GM12878 (cell line): ENCODE measurements at regions not wholly inside any gene's neighbourhood (a gene's known extent, or its start where the extent isn't known, plus 50 kb on each side); places are given as distances from the start of the nearest gene placed in this dataset.

ENCODE experiments used
- ATAC-seq: fragments of 200-7000 bp; cut with Tn5 transposase; 3 replicates; pipeline ENCODE4 v1.9.1; 2020; ENCODE audit warnings: mild to moderate bottlenecking, moderate library complexity
- BruUV-seq: library from RNA; stranded (reverse); fragments of 400-500 nt; replicated peaks from 2 replicates; lab custom pipeline; 2021; lab: Mats Ljungman, UMichigan
- CTCF ChIA-PET: fragments of 300-600 bp; sonication (Branson Sonifier 250); formaldehyde crosslinking; extraction: SDS; loops from one replicate; lab custom pipeline; 2021; ENCODE audit warnings: inconsistent platforms; lab: Yijun Ruan, JAX
- POLR2A ChIA-PET: fragments of 350-600 bp; formaldehyde crosslinking; extraction: SDS; loops from one replicate; lab custom pipeline; 2021; ENCODE audit warnings: inconsistent platforms; lab: Charles Lee
- RAD21 ChIA-PET: fragments of 300-600 bp; sonication (Branson Sonifier 250); formaldehyde crosslinking; loops from one replicate; lab custom pipeline; 2023; ENCODE audit warnings: antibody characterized with exemption; ENCODE audit not compliant: unreplicated experiment; lab: Charles Lee
- SMC1A ChIA-PET: fragments of 300-600 bp; sonication (Branson Sonifier 250); formaldehyde crosslinking; loops from one replicate; lab custom pipeline; 2023; ENCODE audit not compliant: unreplicated experiment, uncharacterized antibody; lab: Charles Lee
- DNase-seq: peaks from one replicate; pipeline ENCODE4 v3.0.0-alpha.2; 2011; ENCODE audit warnings: low read depth, low spot score
- FAIRE-seq: peaks from 3 replicates; lab custom pipeline; 2011; peaks lifted over from hg19 to GRCh38; lab: Jason Lieb, UNC
- H2AFZ ChIP-seq: 2 replicates; pipeline ENCODE4 v1.6.0; 2011; ENCODE audit warnings: low read depth, low read length, control low read depth; ENCODE audit not compliant: control insufficient read depth
- H3K27ac ChIP-seq: 2 replicates; pipeline ENCODE4 v1.5.1; 2011; ENCODE audit warnings: control low read depth; ENCODE audit not compliant: control insufficient read depth, insufficient read depth
- H3K27me3 ChIP-seq, 2 experiments: replicated peaks in 1 of 2; 2 replicates each; pipeline versions ENCODE4 v1.6.0 to v1.6.1; 2011; ENCODE audit warnings: low read length in 1 of 2; ENCODE audit not compliant: control insufficient read depth in 2 of 2, insufficient read depth in 2 of 2
- H3K36me3 ChIP-seq, 2 experiments: 2 replicates each; pipeline ENCODE4 v1.5.1; 2011; ENCODE audit warnings: low read length in 1 of 2; ENCODE audit not compliant: control insufficient read depth in 2 of 2, insufficient read depth in 2 of 2
- H3K4me1 ChIP-seq: 2 replicates; pipeline ENCODE4 v1.6.1; 2011; ENCODE audit warnings: mild to moderate bottlenecking, low read length, moderate library complexity, mixed read lengths; ENCODE audit not compliant: control insufficient read depth, insufficient read depth
- H3K4me2 ChIP-seq: 2 replicates; pipeline ENCODE4 v1.6.0; 2011; ENCODE audit warnings: control low read depth; ENCODE audit not compliant: control insufficient read depth, insufficient read depth
- H3K4me3 ChIP-seq: fragments of 200-600 bp; sonication (generic); 2 replicates; pipeline ENCODE4 v1.5.1; 2016
- H3K79me2 ChIP-seq: 2 replicates; pipeline ENCODE4 v1.6.0; 2011; ENCODE audit warnings: low read length; ENCODE audit not compliant: control insufficient read depth, insufficient read depth
- H3K9ac ChIP-seq: 2 replicates; pipeline ENCODE4 v1.8.0; 2011; ENCODE audit warnings: low read length, control low read depth, mixed read lengths; ENCODE audit not compliant: control insufficient read depth, insufficient read depth
- H3K9me3 ChIP-seq: replicated peaks from 3 replicates; pipeline ENCODE4 v1.5.1; 2011; ENCODE audit warnings: mild to moderate bottlenecking, low read length; ENCODE audit not compliant: control insufficient read depth, insufficient read depth
- H4K20me1 ChIP-seq: 2 replicates; pipeline ENCODE4 v1.6.0; 2011; ENCODE audit not compliant: control insufficient read depth, insufficient read depth
- CEBPB ChIP-seq, 2 experiments: fragments of 150-350 bp in 1 of 2; IDR thresholded peaks; 2 replicates each; pipeline ENCODE4 v1.6.1; 2012 to 2014; ENCODE audit warnings: low read depth in 2 of 2, low read length in 2 of 2, borderline replicate concordance in 1 of 2, inconsistent platforms in 1 of 2
- GATAD2B ChIP-seq: fragments of 450-650 bp; conservative IDR thresholded peaks from 2 replicates; pipeline ENCODE4 v1.6.1; 2017; ENCODE audit warnings: low read depth, mild to moderate bottlenecking, moderate library complexity
- IRF4 ChIP-seq: IDR thresholded peaks from 2 replicates; pipeline ENCODE4 v1.6.1; 2011; ENCODE audit warnings: low read depth, low read length
- PBX3 ChIP-seq: IDR thresholded peaks from 2 replicates; pipeline ENCODE4 v1.6.1; 2011; ENCODE audit warnings: mild to moderate bottlenecking, low read depth, low read length, moderate library complexity; ENCODE audit not compliant: insufficient replicate concordance
- SIN3A ChIP-seq: IDR thresholded peaks from 2 replicates; pipeline ENCODE4 v1.6.1; 2012; ENCODE audit warnings: low read depth, low read length, improper control_type of control experiment
- SUZ12 ChIP-seq: fragments of 200-600 bp; sonication (generic); IDR thresholded peaks from one replicate; pipeline ENCODE4 v1.6.1; 2018; ENCODE audit warnings: antibody characterized with exemption, mild to moderate bottlenecking; ENCODE audit not compliant: unreplicated experiment
- WRNIP1 ChIP-seq: IDR thresholded peaks from 2 replicates; pipeline ENCODE4 v1.6.1; 2011; ENCODE audit warnings: low read depth, low read length, improper control_type of control experiment, borderline replicate concordance
- ZNF384 ChIP-seq: IDR thresholded peaks from 2 replicates; pipeline ENCODE4 v1.6.1; 2012; ENCODE audit warnings: low read depth, mild to moderate bottlenecking, low read length, improper control_type of control experiment, borderline replicate concordance
- WGBS: methylation state at CpG from one replicate; pipeline ENCODE4 v1.1.6; 2016; ENCODE audit warnings: low lambda C conversion rate; ENCODE audit not compliant: insufficient replicate concordance, insufficient coverage; ENCODE audit errors: missing lambda C conversion rate; 5-methylcytosine and 5-hydroxymethylcytosine counted together
- in situ Hi-C: fragments of 300-500 bp; cut with MboI; formaldehyde crosslinking; loops from 9 replicates; pipeline ENCODE4 v1.14.3; 2018; ENCODE audit warnings: mixed read lengths
- intact Hi-C: fragments of 100-400 bp; cut with micrococcal nuclease; formaldehyde crosslinking; loops from one replicate; pipeline ENCODE4 v1.14.2; 2022; ENCODE audit not compliant: unreplicated experiment
- TF ChIP-seq, protein P1 (sequence below): fragments of 450-650 bp; IDR thresholded peaks from 2 replicates; pipeline ENCODE4 v1.6.1; 2017; ENCODE audit warnings: mild to moderate bottlenecking, moderate library complexity
- TF ChIP-seq, protein P2 (sequence below): IDR thresholded peaks from 2 replicates; pipeline ENCODE4 v1.6.1; 2011; ENCODE audit warnings: borderline replicate concordance, low read depth, mild to moderate bottlenecking, moderate library complexity, low read length; ENCODE audit not compliant: insufficient read depth, poor library complexity, severe bottlenecking

DNA sequence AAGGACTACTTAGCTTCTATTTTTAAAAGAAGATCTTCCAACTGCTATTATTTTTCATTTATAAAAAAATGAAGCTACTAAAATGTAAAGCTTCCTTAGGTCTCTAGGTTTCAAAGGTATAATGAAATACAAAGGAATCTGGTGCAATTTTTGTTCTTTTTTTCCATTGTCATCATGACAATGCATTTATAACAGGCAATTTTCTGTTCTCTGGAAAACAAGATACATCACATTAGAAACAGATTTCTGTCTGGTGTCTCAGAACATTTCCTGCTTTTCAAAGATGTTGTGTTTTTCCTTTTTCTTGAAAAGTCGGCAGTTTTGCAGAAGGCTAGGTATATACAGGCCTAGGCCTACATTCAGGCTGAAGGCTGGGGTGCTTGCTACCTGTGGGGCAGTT, 63.6 kb upstream of the ATP8A1 start:
- ChIA-PET CTCF (interaction anchor here (1.4 kb wide), 1 partner anchor 152 kb away, joined by 3 read pairs; no protein-coding TSS in a partner anchor), SMC1A (interaction anchor here (0.8 to 0.9 kb wide), 2 partner anchors 14 to 153 kb away, joined by 3 to 4 read pairs; no protein-coding TSS in a partner anchor), RAD21 (interaction anchor here (1.2 kb wide), 1 partner anchor 12 kb away, joined by 3 read pairs; no protein-coding TSS in a partner anchor), POLR2A (no interaction called here)
- H3K4me1 ChIP-seq: no peaks in the 10 kb centered on the region
- H2AFZ ChIP-seq: no peak overlapping the region
- ATAC-seq (no peak), FAIRE-seq (no peak), DNase-seq (no peak)
- H3K4me3 ChIP-seq: no peak overlapping the region
- H3K27ac ChIP-seq: no peak overlapping the region
- H3K36me3 ChIP-seq: no peaks in the 10 kb centered on the region
- H3K79me2 ChIP-seq: no peaks in the 10 kb centered on the region
- H3K27me3 ChIP-seq: no peaks in the 10 kb centered on the region
- no peaks in the 10 kb centered on the region for H3K9me3 ChIP-seq
- no peaks in the 10 kb centered on the region for H4K20me1 ChIP-seq
- intact Hi-C loops: no loop called here
- in situ Hi-C loops: no loop called here
- no peak overlapping the region for H3K4me2 ChIP-seq
- 91% methylated on average over 1 of the region's 1 CpG for WGBS
- BruUV-seq: no TSS peak
- TF ChIP-seq SUZ12 (no peak), PBX3 (no peak), WRNIP1 (no peak), ZNF384 (no peak), GATAD2B (no peak), CEBPB (IDR thresholded peaks at IDR 0.05; ENCODE audit: borderline replicate concordance in 1 of 2, low read depth in 2 of 2, low read length in 2 of 2) (no peak), IRF4 (no peak), SIN3A (no peak)
- TF ChIP-seq, protein P1, sequence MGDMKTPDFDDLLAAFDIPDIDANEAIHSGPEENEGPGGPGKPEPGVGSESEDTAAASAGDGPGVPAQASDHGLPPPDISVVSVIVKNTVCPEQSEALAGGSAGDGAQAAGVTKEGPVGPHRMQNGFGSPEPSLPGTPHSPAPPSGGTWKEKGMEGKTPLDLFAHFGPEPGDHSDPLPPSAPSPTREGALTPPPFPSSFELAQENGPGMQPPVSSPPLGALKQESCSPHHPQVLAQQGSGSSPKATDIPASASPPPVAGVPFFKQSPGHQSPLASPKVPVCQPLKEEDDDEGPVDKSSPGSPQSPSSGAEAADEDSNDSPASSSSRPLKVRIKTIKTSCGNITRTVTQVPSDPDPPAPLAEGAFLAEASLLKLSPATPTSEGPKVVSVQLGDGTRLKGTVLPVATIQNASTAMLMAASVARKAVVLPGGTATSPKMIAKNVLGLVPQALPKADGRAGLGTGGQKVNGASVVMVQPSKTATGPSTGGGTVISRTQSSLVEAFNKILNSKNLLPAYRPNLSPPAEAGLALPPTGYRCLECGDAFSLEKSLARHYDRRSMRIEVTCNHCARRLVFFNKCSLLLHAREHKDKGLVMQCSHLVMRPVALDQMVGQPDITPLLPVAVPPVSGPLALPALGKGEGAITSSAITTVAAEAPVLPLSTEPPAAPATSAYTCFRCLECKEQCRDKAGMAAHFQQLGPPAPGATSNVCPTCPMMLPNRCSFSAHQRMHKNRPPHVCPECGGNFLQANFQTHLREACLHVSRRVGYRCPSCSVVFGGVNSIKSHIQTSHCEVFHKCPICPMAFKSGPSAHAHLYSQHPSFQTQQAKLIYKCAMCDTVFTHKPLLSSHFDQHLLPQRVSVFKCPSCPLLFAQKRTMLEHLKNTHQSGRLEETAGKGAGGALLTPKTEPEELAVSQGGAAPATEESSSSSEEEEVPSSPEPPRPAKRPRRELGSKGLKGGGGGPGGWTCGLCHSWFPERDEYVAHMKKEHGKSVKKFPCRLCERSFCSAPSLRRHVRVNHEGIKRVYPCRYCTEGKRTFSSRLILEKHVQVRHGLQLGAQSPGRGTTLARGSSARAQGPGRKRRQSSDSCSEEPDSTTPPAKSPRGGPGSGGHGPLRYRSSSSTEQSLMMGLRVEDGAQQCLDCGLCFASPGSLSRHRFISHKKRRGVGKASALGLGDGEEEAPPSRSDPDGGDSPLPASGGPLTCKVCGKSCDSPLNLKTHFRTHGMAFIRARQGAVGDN: no peak
- TF ChIP-seq, protein P2, sequence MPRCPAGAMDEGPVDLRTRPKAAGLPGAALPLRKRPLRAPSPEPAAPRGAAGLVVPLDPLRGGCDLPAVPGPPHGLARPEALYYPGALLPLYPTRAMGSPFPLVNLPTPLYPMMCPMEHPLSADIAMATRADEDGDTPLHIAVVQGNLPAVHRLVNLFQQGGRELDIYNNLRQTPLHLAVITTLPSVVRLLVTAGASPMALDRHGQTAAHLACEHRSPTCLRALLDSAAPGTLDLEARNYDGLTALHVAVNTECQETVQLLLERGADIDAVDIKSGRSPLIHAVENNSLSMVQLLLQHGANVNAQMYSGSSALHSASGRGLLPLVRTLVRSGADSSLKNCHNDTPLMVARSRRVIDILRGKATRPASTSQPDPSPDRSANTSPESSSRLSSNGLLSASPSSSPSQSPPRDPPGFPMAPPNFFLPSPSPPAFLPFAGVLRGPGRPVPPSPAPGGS: no peak
- no peak overlapping the region for H3K9ac ChIP-seq
